Neural cell (in vitro differentiated cells): ENCODE measurements at regions not wholly inside any gene's neighbourhood (a gene's known extent, or its start where the extent isn't known, plus 50 kb on each side); places are given as distances from the start of the nearest gene placed in this dataset.

Source experiments
- H2AFZ ChIP-seq: fragments of 200-600, 300-800 bp; sonication (generic), shearing (Covaris generic); 2 replicates; pipeline ENCODE4 v1.6.0; 2014; ENCODE audit warnings: low read depth, mild to moderate bottlenecking, antibody characterized with exemption, low read length, moderate library complexity
- H3F3A ChIP-seq: fragments of 200-600 bp; shearing (Covaris generic); 2 replicates; pipeline ENCODE4 v1.6.1; 2016; ENCODE audit warnings: mild to moderate bottlenecking, moderate library complexity, mixed read lengths, antibody characterized with exemption, low read length; ENCODE audit not compliant: insufficient read depth, poor library complexity, severe bottlenecking
- H3K27ac ChIP-seq: fragments of 200-600, 300-800 bp; sonication (generic), shearing (Covaris generic); 2 replicates; pipeline ENCODE4 v1.5.1; 2014; ENCODE audit warnings: mild to moderate bottlenecking, low read length, moderate library complexity
- H3K27me3 ChIP-seq: fragments of 300-800, 200-600 bp; sonication (generic), shearing (Covaris generic); 2 replicates; pipeline ENCODE4 v1.6.0; 2014; ENCODE audit warnings: mild to moderate bottlenecking, low read depth, low read length, moderate library complexity; ENCODE audit not compliant: insufficient read depth
- H3K36me3 ChIP-seq: fragments of 300-800, 200-600 bp; sonication (generic), shearing (Covaris generic); 2 replicates; pipeline ENCODE4 v1.5.1; 2014; ENCODE audit warnings: mild to moderate bottlenecking, antibody characterized with exemption, low read length, moderate library complexity; ENCODE audit not compliant: insufficient read depth
- H3K4me2 ChIP-seq: fragments of 300-800, 200-600 bp; sonication (generic), shearing (Covaris generic); 2 replicates; pipeline ENCODE4 v1.6.0; 2014; ENCODE audit warnings: mild to moderate bottlenecking, low read length
- H3K4me3 ChIP-seq: fragments of 300-800, 200-600 bp; sonication (generic), shearing (Covaris generic); 2 replicates; pipeline ENCODE4 v1.5.1; 2014; ENCODE audit warnings: mild to moderate bottlenecking, low read length, moderate library complexity
- H3K79me2 ChIP-seq: fragments of 200-600 bp; shearing (Covaris generic); replicated peaks from 2 replicates; pipeline ENCODE4 v1.6.0; 2014; ENCODE audit warnings: mild to moderate bottlenecking, low read length, moderate library complexity; ENCODE audit not compliant: insufficient read depth
- H3K9ac ChIP-seq: fragments of 300-800, 200-600 bp; sonication (generic), shearing (Covaris generic); 2 replicates; pipeline ENCODE4 v1.6.1; 2016; ENCODE audit warnings: mild to moderate bottlenecking, low read length, mixed read lengths
- H3K9me2 ChIP-seq: fragments of 200-600 bp; shearing (Covaris generic); 2 replicates; pipeline ENCODE4 v1.6.1; 2016; ENCODE audit warnings: mild to moderate bottlenecking, low read length, mixed read lengths; ENCODE audit not compliant: insufficient read depth
- H3K9me3 ChIP-seq: fragments of 200-600, 300-800 bp; sonication (generic), shearing (Covaris generic); 2 replicates; pipeline ENCODE4 v1.6.1; 2016; ENCODE audit warnings: mild to moderate bottlenecking, mixed run types, low read length, moderate library complexity, mixed read lengths
- H4K20me1 ChIP-seq: fragments of 200-600 bp; shearing (Covaris generic); 2 replicates; pipeline ENCODE4 v1.6.1; 2016; ENCODE audit warnings: mild to moderate bottlenecking, mixed run types; ENCODE audit not compliant: insufficient read depth
- EP300 ChIP-seq: fragments of 450-650 bp; conservative IDR thresholded peaks from 2 replicates; pipeline ENCODE4 v1.6.1; 2014; ENCODE audit warnings: antibody characterized with exemption, mild to moderate bottlenecking, moderate library complexity; ENCODE audit not compliant: poor library complexity, severe bottlenecking
- EZH2 ChIP-seq: fragments of 200-600, 300-800 bp; shearing (Covaris generic), sonication (generic); IDR thresholded peaks from 2 replicates; pipeline ENCODE4 v1.6.1; 2014; ENCODE audit warnings: antibody characterized with exemption, low read length, borderline replicate concordance, mild to moderate bottlenecking; ENCODE audit not compliant: insufficient read depth, poor library complexity, severe bottlenecking
- MXI1 ChIP-seq: fragments of 450-650 bp; conservative IDR thresholded peaks from 2 replicates; pipeline ENCODE4 v1.6.1; 2014; ENCODE audit warnings: antibody characterized with exemption, mild to moderate bottlenecking; ENCODE audit not compliant: poor library complexity, severe bottlenecking
- POLR2AphosphoS5 ChIP-seq: IDR thresholded peaks from 2 replicates; pipeline ENCODE4 v1.6.1; 2012
- RAD21 ChIP-seq: fragments of 450-650 bp; conservative IDR thresholded peaks from 2 replicates; pipeline ENCODE4 v1.6.1; 2014; ENCODE audit warnings: antibody characterized with exemption, mild to moderate bottlenecking, moderate library complexity
- SMC3 ChIP-seq: fragments of 450-650 bp; conservative IDR thresholded peaks from 2 replicates; pipeline ENCODE4 v1.6.1; 2014; ENCODE audit warnings: antibody characterized with exemption, mild to moderate bottlenecking, moderate library complexity; ENCODE audit not compliant: poor library complexity
- TAF1 ChIP-seq: IDR thresholded peaks from 2 replicates; pipeline ENCODE4 v1.6.1; 2012; ENCODE audit warnings: low read depth
- TF ChIP-seq, protein P1 (sequence below): IDR thresholded peaks from 2 replicates; pipeline ENCODE4 v1.6.1; 2012; ENCODE audit warnings: borderline replicate concordance
- TF ChIP-seq, protein P2 (sequence below): fragments of 450-650 bp; IDR thresholded peaks from 2 replicates; pipeline ENCODE4 v1.5.1; 2014; ENCODE audit warnings: antibody characterized with exemption, mild to moderate bottlenecking, moderate library complexity; ENCODE audit not compliant: poor library complexity, severe bottlenecking

DNA sequence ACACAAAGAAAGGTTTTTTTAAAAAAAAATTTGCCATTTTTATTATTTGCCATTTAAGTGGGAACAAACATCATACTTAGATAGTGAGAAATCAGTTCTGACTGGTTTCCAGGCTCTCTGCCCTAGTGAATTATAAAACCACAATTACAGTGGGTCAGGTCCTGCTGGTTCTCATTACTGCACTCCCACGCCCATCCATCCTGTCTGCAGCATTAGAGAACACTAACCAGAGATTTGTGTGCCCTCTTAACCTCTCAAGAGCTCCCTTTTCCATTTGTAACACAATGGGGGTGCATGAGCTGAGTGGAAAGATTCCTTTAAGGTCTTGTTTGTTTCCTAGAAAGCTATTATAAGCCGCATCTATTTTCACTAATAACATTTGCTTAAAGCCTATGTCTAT, 489.3 kb downstream of the AMY1C start:
- no peaks in the 10 kb centered on the region for H3K79me2 ChIP-seq
- no peaks in the 10 kb centered on the region for H3K27me3 ChIP-seq
- TF ChIP-seq POLR2AphosphoS5 (peak; percentile 75), MXI1 (no peak)
- H3K27ac ChIP-seq = no peak overlapping the region
- no peak overlapping the region for H3K9ac ChIP-seq
- no peaks in the 10 kb centered on the region for H3F3A ChIP-seq
- no peaks in the 10 kb centered on the region for H4K20me1 ChIP-seq
- no peaks in the 10 kb centered on the region for H3K9me2 ChIP-seq
- no peaks in the 10 kb centered on the region for H3K36me3 ChIP-seq
- H3K4me2 ChIP-seq = no peak overlapping the region
- no peak overlapping the region for H2AFZ ChIP-seq
- no peaks in the 10 kb centered on the region for H3K9me3 ChIP-seq
- H3K4me3 ChIP-seq = no peak overlapping the region

DNA sequence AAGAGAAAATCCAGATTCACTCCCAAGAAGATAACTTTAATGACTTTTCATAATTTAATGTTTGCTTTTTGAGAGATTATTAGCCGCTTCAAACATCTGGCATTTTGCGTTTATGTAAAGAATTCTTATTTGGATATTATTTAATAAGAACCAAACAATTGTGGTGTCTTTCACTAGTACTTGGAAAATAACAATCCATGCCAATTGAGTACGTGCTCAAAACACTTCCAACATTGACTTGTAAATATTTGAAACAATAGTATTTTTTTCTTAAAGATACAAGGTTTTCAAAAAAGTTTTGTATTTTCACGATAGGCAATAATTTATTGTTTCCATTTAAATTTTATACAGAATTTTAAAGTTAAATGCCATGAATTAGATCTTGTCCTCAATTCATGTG, 498.7 kb downstream of the AMY1C start:
- Histone ChIP-seq H3F3A (no peaks in the 10 kb centered on the region), H3K9me2 (no peaks in the 10 kb centered on the region), H4K20me1 (no peaks in the 10 kb centered on the region), H3K9ac (no peak overlapping the region), H3K79me2 (no peaks in the 10 kb centered on the region), H3K4me2 (no peak overlapping the region), H3K27ac (no peak overlapping the region), H3K36me3 (no peaks in the 10 kb centered on the region), H2AFZ (no peak overlapping the region), H3K27me3 (no peaks in the 10 kb centered on the region), H3K4me3 (no peak overlapping the region), H3K9me3 (no peaks in the 10 kb centered on the region)
- no peak for TF ChIP-seq EZH2
- TF ChIP-seq RAD21 = no peak
- no peak for TF ChIP-seq TAF1
- TF ChIP-seq SMC3 = no peak
- no peak for TF ChIP-seq POLR2AphosphoS5
- TF ChIP-seq, protein P1, sequence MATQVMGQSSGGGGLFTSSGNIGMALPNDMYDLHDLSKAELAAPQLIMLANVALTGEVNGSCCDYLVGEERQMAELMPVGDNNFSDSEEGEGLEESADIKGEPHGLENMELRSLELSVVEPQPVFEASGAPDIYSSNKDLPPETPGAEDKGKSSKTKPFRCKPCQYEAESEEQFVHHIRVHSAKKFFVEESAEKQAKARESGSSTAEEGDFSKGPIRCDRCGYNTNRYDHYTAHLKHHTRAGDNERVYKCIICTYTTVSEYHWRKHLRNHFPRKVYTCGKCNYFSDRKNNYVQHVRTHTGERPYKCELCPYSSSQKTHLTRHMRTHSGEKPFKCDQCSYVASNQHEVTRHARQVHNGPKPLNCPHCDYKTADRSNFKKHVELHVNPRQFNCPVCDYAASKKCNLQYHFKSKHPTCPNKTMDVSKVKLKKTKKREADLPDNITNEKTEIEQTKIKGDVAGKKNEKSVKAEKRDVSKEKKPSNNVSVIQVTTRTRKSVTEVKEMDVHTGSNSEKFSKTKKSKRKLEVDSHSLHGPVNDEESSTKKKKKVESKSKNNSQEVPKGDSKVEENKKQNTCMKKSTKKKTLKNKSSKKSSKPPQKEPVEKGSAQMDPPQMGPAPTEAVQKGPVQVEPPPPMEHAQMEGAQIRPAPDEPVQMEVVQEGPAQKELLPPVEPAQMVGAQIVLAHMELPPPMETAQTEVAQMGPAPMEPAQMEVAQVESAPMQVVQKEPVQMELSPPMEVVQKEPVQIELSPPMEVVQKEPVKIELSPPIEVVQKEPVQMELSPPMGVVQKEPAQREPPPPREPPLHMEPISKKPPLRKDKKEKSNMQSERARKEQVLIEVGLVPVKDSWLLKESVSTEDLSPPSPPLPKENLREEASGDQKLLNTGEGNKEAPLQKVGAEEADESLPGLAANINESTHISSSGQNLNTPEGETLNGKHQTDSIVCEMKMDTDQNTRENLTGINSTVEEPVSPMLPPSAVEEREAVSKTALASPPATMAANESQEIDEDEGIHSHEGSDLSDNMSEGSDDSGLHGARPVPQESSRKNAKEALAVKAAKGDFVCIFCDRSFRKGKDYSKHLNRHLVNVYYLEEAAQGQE = no peak
- no peak for TF ChIP-seq EP300
- TF ChIP-seq, protein P2, sequence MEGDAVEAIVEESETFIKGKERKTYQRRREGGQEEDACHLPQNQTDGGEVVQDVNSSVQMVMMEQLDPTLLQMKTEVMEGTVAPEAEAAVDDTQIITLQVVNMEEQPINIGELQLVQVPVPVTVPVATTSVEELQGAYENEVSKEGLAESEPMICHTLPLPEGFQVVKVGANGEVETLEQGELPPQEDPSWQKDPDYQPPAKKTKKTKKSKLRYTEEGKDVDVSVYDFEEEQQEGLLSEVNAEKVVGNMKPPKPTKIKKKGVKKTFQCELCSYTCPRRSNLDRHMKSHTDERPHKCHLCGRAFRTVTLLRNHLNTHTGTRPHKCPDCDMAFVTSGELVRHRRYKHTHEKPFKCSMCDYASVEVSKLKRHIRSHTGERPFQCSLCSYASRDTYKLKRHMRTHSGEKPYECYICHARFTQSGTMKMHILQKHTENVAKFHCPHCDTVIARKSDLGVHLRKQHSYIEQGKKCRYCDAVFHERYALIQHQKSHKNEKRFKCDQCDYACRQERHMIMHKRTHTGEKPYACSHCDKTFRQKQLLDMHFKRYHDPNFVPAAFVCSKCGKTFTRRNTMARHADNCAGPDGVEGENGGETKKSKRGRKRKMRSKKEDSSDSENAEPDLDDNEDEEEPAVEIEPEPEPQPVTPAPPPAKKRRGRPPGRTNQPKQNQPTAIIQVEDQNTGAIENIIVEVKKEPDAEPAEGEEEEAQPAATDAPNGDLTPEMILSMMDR = no peak
- no peak for TF ChIP-seq MXI1

DNA sequence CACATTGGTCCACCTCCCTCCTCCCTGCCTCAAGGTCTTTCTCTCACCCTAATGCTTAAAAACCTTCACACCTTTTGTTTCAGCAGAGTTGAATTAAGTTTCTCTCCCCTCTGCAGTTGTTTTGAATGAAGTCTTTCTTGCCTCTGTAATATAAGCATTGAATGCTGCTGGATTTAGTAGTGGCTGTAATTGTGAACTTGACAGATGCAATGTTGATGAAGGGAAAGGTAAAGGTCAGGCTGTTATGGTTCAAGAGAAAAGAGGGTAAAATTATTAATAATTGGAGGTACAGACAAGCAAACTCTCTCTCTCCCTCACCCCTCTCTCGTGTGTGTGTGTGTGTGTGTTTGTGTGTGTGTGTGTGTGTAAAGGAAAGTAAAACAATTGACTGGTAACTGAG, 509.8 kb downstream of the AMY1C start:
- no peak overlapping the region for H3K4me3 ChIP-seq
- no peak overlapping the region for H3K27ac ChIP-seq
- no peaks in the 10 kb centered on the region for H3K27me3 ChIP-seq
- H3K9ac ChIP-seq = no peak overlapping the region
- no peak overlapping the region for H3K4me2 ChIP-seq
- H4K20me1 ChIP-seq = no peaks in the 10 kb centered on the region
- no peak overlapping the region for H2AFZ ChIP-seq
- TF ChIP-seq SMC3 = no peak
- no peak for TF ChIP-seq EZH2
- TF ChIP-seq TAF1 = no peak
- TF ChIP-seq POLR2AphosphoS5 = no peak
- TF ChIP-seq MXI1 = no peak
- TF ChIP-seq, protein P1 = no peak
- TF ChIP-seq RAD21 = no peak
- no peak for TF ChIP-seq EP300
- TF ChIP-seq, protein P2 = no peak
- H3K9me2 ChIP-seq = no peaks in the 10 kb centered on the region
- no peaks in the 10 kb centered on the region for H3K36me3 ChIP-seq
- no peaks in the 10 kb centered on the region for H3K9me3 ChIP-seq
- no peaks in the 10 kb centered on the region for H3F3A ChIP-seq
- no peaks in the 10 kb centered on the region for H3K79me2 ChIP-seq
